GM18873 (cell line): ENCODE measurements at regions not wholly inside any gene's neighbourhood (a gene's known extent, or its start where the extent isn't known, plus 50 kb on each side); places are given as distances from the start of the nearest gene placed in this dataset.

Experiments used
- ATAC-seq: cut with Tn5 transposase; IDR thresholded peaks from one replicate; pipeline ENCODE4 v1.9.1; 2021; ENCODE audit warnings: mild to moderate bottlenecking, moderate library complexity, moderate number of reproducible peaks; ENCODE audit not compliant: unreplicated experiment, low FRiP score

GRCh38 chr4:57652779-57653178 lies 542.6 kb upstream of the IGFBP7 start:
- ATAC-seq, result no peak

- no peak for ATAC-seq
Measured at GRCh38 chr4:57640391-57641100, 530.4 kb upstream of the IGFBP7 start.

DNA sequence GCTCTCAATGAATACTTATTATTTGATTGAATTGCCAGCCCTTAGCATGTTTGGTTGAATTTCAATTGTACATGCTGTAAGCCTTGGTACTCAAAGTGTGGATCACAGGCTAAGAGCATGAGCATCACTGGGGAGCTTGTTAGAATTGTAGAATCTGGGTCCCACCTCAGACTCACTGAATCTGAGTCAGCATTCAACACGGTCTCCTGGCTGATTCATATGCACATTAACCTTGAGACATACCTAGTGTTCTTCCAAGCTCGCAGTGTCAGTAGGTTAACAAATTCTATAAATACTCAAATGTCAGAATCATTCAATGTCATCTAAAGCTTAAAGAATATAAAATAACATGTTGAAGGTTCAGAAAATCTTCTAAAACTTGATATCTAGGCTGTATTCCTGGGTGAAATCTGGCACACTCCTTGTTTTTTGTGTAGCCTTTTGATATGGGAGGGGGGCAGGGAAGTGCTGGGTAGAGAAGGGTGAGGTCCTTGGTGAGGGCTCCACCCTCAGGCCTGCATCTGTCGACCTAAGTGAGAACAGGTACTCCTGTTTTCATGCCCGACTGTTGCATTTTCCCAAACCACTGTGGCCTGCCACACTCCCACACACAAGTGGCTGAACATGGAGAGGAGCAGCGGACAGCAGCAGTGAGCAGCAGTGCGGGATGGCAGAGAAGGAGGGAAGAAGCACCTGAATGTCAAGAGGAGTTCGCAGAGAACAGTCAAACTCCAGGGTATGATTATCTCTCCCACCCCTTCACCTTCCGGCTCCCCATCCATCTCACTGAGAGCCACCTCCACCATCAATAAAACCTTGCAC lies 529.6 kb upstream of the IGFBP7 start:
- no peak for ATAC-seq

- ATAC-seq, result no peak
Measured at GRCh38 chr4:57635910-57636309, 525.7 kb upstream of the IGFBP7 start.

DNA sequence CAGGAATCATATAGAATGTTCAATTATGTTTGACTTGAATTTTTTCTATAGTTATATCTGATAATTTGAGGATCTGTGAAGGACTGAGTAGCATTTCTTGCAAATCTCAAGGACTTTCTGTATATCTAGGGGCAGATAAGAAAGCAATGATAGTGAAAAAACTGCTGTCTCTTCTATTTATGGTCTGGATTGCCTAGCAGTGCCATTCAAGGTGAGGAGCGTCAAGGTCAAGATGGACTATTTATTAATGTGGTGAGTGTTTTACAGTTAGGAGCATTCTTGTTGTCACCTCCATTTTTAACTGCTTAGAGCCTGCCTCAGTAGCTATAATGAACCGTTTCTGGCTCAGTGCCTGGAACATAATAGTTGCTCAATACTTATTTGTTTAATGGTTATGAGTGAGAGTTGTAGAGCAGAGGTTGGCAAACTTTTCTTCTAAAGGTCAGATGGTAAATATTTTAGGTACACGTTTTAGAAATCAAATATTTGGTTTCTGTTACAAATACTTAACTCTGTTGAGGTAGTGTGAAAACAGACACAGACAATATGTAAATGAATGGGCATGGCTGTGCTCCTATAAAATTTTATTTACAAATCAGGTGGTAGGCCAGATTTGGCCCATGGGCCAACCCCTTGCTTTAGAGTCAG lies 523.2 kb upstream of the IGFBP7 start:
- ATAC-seq, result no peak

GRCh38 chr4:57632564-57632963 lies 522.4 kb upstream of the IGFBP7 start:
- no peak for ATAC-seq

- no peak for ATAC-seq
Measured at GRCh38 chr4:57631147-57631546, 521.0 kb upstream of the IGFBP7 start.

DNA sequence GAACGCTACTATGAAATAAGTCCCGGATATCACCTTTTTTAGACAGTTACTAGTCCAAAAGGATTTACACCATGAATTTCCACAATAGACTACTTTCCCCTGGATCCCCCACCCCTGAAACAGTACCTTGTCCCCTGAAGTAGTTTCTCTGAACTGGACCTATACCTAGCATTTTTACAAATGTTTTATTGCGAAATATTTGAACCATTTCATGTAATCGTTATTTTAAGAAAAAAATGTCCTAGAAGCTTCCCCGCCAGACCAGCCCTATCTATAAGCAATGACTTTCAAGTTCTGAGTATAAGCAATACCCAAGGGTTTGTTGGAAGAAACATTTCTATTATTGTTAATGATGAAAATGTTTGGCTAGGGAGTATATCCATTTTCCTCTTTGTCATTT lies 517.8 kb upstream of the IGFBP7 start:
- no peak for ATAC-seq

GRCh38 chr4:57614257-57614932 lies 504.2 kb upstream of the IGFBP7 start:
- no peak for ATAC-seq

DNA sequence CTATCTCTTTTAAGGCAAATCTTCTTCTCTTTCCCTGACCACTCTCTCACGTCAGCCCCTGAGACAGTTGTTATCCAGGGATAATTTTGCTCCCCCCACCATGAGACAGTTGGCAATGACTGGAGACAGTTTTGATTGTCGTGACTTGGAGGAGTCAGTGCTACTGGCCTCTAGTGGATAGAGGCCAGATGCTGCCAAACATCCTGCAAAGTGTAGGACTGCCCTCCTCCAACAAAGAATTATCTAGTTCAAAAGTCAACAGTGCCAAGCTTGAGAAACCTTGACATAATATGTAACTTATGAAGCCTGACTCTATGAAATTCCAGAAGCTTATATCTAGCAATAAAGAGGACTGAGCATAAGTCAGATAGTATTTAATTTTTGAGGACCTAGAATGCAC lies 502.1 kb upstream of the IGFBP7 start:
- ATAC-seq, result no peak

DNA sequence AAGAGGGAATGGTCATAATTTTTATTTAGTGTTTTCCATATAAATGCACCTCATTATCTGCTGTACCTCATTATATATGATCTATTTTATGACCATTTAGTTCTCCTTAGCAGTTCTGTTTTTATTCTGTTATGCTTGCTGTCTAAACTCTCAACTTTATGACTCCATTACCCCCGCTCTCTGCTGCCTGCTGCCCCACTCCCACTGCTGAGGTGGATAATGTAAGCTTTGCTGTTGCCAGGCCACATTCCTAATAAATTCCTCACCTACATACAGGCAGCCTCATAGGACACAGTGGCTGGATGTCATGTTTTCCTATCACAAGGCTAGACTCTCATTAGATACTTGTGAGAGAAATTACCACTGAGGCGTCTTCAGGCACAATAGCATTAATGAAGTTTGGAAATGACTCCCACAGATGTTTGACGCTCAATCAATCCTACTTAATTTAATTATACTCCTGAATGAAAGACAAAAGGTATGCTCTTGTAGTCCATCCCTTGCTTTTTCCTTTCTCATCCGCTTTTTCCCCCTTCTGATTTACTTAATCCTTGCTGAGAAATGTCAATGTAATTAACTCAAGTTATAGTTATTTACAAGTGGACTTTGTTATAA lies 497.5 kb upstream of the IGFBP7 start:
- no peak for ATAC-seq

GRCh38 chr4:57605376-57605775 lies 495.2 kb upstream of the IGFBP7 start:
- ATAC-seq, result no peak

GRCh38 chr4:57602141-57602540 lies 492.0 kb upstream of the IGFBP7 start:
- no peak for ATAC-seq

GRCh38 chr4:57591073-57591472 lies 480.9 kb upstream of the IGFBP7 start:
- ATAC-seq, result no peak

GRCh38 chr4:57588557-57588956 lies 478.4 kb upstream of the IGFBP7 start:
- ATAC-seq, result no peak

GRCh38 chr4:57580710-57581599 lies 470.8 kb upstream of the IGFBP7 start:
- peak; percentile 96 for ATAC-seq

DNA sequence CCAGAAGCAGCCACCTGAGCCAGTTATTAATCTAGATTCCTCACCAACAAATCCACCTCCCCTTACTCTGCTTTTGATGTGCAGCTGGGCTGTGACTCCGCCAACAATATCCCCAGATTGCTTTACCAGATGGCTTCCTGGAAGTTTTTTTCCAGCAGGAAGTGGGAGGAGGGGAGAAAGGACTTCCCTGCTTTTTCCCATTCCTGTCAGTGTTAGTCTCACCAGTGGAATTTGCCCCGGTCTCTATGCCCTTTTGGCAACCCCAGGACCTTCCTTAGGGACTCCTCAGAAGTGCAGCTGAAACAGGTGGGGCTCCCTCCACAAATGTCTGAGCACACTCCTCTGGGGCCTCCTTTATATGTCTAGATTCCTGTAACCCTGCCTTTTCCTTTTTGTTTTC lies 465.2 kb upstream of the IGFBP7 start:
- no peak for ATAC-seq

- no peak for ATAC-seq
Measured at GRCh38 chr4:57554556-57555092, 444.4 kb upstream of the IGFBP7 start.

GRCh38 chr4:57553728-57554127 lies 443.5 kb upstream of the IGFBP7 start:
- no peak for ATAC-seq
